Fibroblast of skin of scalp (primary cell): ENCODE measurements at regions not wholly inside any gene's neighbourhood (a gene's known extent, or its start where the extent isn't known, plus 50 kb on each side); places are given as distances from the start of the nearest gene placed in this dataset.
"Not testable (repeated sequence)": the region's sequence is repeated elsewhere in the genome, so short reads cannot be mapped to it uniquely, and the experiment has no call there.

Experiments
- DNase-seq: peaks from one replicate; pipeline ENCODE4 v3.0.0-alpha.2; 2013

- no peak for DNase-seq
These were observed 368.3 kb upstream of the OLFM3 start for GRCh38 chr1:102365071-102365470.

- DNase-seq = no peak
These were observed 339.9 kb upstream of the OLFM3 start for GRCh38 chr1:102336602-102337001.

- DNase-seq = no peak
These were observed 321.5 kb upstream of the OLFM3 start for GRCh38 chr1:102318104-102318806.

- no peak for DNase-seq
These were observed 318.4 kb upstream of the OLFM3 start for GRCh38 chr1:102315096-102315495.

GRCh38 chr1:102296116-102296515 lies 299.4 kb upstream of the OLFM3 start:
- no peak for DNase-seq

DNA sequence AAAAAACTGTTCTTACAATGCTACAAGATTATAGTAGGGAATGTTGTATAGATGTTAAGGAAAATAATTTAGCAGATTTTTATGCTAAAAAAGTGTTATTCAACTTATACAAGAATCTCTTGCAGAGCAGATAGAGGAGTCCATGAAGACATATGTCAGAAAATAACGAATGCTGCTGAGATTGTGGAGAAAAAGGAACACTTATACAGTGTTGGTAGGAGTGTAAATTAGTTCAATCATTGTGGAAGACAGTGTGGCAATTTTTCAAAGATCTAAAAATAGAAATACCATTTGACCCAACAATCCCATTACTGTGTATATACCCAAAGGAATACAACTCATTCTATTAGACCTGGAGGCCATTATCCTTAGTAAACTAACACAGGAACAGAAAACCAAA lies 286.2 kb upstream of the OLFM3 start:
- DNase-seq = no peak

DNA sequence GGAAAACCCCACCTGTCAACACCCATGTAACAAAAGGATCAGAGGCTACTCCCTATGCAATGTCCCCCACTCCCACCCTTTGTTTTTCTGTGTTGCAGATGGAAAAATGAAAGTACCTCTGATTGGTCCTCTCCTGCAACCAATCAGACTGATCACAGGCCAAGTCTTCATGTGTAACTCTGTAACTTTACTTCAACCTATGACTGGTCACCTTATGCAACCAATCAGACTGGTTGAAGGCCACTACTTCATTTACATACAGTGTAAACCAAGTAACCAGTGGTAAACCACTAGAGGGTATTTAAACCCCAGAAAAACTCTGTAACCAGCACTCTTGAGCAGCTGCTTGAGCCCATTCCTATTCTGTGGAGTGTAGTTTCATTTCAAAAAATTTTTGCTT lies 266.3 kb upstream of the OLFM3 start:
- no peak for DNase-seq

DNA sequence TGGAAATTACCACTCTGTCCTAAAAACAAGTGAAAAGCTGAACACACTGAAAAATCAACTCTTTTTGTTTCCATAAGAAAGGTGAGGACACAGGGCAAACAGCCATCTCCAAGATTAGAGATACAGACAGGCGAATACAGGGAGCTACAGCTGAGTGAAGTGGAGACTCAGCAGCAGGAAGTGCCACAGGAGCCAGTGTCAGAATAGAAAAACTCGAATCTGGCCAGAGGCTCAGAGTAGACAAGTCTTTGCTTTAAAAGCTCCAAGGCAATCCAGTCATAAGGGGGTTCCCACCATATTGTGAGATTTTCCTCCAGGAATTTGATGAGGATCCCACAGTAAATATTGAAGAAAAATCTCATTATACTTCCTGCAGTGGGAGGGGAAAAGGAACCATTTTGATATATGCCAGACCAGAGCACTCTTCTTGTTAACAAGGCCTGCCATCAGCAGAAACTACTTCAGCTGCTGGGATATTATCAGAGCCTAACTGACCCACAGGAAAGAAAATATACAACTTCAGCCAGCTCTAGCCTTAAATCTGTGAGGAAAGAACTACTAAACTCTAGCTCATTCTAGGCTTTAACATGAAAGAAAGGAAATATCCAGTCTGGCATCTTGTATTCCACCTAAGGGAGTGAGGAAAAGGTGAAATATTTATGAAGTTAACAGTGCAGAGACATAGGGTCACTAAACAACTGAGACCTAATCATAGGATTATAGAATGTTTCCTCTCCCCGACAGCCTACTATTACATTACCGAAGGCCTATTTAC lies 256.2 kb upstream of the OLFM3 start:
- DNase-seq = no peak

DNA sequence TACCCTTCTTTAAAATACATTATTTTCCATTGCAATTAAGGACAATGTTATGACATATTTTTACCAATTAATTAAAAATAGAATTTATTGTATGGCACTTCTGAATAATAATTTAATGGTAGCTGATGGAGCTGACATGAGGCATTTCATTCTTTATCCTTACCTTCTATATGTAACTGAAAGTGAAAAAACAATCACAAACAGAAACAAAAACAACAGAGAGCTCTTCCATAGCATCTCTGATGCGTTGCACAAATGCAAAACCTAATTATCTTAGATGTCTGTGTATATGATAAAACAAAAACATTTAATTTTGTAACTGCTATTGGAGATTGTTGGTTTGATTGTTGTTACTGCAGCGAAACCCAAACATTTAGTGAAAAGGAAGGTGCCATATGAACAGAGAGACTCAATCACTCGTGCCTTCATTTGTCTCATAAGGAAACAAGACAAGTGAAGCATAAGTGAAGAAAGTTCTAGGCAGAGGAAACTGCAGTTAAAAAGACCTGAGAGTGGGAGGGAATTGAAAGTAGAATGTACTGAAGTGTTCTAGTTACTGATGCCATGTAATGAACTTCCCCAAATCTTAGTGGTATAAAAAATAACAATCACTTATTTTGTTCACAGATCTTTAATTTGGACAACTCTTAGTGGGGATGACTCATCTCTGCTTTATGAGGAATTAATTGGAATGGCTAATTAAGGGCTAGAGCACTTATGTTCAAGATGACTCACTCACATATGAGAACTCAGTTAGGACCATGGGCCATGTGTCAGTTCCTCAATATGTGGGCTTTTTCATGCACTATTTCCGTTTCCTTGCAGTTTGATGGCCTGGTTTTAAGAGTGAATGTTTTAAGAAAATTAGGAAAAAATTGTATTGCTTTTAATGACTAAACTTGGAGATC lies 245.0 kb upstream of the OLFM3 start:
- DNase-seq = no peak

DNA sequence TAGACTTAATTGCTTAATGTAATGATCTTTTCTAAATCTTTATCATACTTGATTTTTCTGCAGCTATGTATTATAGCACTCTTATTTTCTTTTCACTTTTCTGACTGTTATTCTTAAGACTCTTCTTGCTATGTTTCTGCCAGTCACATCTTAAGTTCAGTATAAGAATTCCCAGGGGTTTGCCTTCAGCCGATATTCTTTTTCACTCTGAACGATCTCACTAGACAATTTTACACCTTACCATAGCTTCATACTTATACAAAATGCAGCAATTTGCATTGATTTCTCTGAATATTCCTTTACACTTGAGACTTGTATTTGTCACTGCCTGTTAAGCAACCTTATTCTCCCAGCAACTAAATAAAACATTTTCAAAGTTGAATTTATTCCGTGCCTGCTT lies 242.5 kb upstream of the OLFM3 start:
- DNase-seq = no peak

DNA sequence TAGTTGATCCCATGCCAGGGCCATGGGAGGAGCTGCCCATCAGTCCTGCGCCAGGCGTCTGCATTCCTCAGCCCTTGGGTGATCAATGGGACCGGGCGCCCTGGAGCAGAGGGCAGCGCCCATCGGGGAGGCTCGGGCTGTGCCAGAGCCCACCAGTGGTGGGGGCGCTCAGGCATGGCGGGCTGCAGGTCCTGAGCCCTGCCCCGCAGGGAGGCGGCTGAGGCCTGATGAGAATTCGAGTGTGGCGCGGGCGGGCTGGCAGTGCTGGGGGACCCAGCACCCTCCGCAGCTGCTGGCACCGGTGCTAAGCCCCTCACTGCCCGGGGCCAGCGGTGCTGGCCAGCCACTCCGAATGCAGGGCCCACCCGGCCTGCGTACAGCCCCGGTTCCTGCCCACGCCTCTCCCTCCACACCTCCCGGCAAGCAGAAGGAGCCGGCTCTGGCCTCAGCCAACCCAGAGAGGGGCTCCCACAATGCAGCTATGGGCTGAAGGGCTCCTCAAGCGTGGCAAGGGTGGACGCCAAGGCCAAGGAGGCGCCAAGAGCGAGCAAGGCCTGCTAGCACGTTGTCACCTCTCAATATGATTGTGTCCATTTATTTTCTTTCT lies 238.1 kb upstream of the OLFM3 start:
- no peak for DNase-seq

GRCh38 chr1:102219463-102219862 lies 222.7 kb upstream of the OLFM3 start:
- no peak for DNase-seq

DNA sequence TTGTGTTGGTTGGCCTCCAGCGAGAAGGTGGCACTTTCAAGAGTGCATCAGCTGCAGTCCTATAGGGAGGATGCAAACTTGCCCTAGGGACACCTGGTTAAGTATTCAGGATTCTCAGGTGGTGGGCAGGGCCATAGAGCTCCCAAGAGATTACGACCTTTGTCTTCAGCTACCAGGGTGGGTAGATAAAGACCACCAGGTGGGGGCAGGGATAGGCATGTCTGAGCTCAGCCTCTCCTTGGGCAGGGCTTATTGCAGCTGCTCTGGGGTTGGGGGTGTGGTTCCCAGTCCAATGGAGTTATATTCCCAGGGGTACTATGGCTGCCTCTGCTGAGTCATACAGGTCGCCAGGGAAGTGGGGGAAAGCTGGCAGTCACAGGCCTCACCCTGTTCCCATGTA lies 214.2 kb upstream of the OLFM3 start:
- DNase-seq = not testable (repeated sequence)

DNA sequence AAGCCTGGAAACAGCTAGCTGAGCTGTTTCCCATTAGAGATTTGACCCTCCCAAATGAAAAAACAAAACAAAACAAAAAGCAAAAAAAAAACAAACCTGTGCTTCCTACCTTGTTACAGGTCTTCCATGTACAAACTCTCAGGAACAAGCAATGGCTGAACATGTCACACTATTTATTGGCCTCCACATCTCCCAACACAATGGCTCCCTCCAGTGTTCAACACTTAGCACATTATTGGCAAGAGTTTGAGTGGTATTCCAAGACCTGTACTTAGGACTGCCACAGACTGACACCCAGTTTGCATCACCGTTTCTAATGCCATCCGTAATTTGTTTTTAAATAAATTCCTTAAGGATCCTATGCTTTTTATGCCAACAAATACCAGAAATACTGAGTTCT lies 195.0 kb upstream of the OLFM3 start:
- DNase-seq = peak; percentile 63

- no peak for DNase-seq
These were observed 193.7 kb upstream of the OLFM3 start for GRCh38 chr1:102190429-102190828.

- peak; percentile 87 for DNase-seq
These were observed 189.8 kb upstream of the OLFM3 start for GRCh38 chr1:102186536-102186935.

GRCh38 chr1:102185260-102185659 lies 188.5 kb upstream of the OLFM3 start:
- no peak for DNase-seq

DNA sequence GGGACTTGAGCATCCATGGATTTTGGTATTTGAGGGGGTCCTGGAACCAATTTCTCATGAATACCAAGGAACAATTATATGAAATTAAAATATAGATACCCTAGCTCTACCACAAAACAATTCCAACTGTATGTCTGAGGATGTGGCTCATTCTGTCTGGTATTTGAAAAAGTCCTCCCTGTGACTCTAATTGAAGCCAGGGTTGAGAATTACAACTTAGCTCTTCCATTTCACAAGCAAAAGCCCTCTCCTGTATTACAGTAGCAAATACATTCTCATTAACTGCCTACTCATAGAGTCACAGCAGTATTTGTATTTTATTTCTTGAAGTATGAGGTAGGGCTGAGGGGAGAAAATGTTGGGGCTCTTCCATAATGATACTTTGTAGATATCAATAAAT lies 187.8 kb upstream of the OLFM3 start:
- peak; percentile 43 for DNase-seq

- peak; percentile 28 for DNase-seq
These were observed 187.0 kb upstream of the OLFM3 start for GRCh38 chr1:102183711-102184110.

DNA sequence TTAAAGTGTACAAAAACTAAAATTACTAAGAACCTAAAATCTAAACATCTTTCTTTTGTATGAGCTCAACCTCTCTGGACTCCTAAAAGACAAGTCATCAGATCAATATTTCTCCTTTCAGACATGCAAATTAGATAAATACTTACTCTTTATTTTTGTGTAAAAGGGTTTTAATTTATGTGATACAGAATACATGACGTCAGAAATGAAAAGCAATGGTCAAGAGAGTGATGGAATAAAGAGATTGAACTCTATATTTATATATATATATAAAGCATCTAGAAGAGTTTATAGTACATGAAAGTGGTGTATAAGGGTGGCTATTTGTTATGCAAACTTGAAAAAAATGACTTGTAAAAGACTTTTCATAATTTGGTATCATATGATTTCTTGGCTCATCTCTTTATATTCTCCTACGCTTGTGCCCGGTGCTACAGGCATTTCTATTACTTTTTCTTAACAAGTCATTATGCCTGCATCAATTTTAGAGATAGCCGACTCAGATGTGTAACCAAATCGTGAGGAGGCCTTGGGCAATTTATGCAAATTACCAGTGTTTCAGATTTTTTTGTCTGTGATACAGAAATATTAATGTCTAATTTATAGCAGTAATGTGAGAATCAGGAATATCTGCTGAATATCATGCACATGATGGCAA lies 186.0 kb upstream of the OLFM3 start:
- no peak for DNase-seq

GRCh38 chr1:102181341-102181740 lies 184.6 kb upstream of the OLFM3 start:
- no peak for DNase-seq

GRCh38 chr1:102178480-102178879 lies 181.8 kb upstream of the OLFM3 start:
- DNase-seq = no peak
